HEK293 (cell line): ENCODE measurements at regions not wholly inside any gene's neighbourhood (a gene's known extent, or its start where the extent isn't known, plus 50 kb on each side); places are given as distances from the start of the nearest gene placed in this dataset.

Source experiments
- ELK4 ChIP-seq: IDR thresholded peaks from 2 replicates; pipeline ENCODE4 v1.6.1; 2011; ENCODE audit warnings: mild to moderate bottlenecking, low read depth, low read length, borderline replicate concordance
- REST ChIP-seq: fragments of 450-650 bp; formaldehyde crosslinking; IDR thresholded peaks from 2 replicates; pipeline ENCODE4 v1.5.1; 2016; ENCODE audit warnings: missing biosample characterization, missing genetic modification characterization
- SETDB1 ChIP-seq: IDR thresholded peaks from one replicate; pipeline ENCODE4 v1.6.1; 2017; ENCODE audit warnings: mild to moderate bottlenecking, low read length, moderate library complexity, mixed read lengths; ENCODE audit not compliant: insufficient read length
- ZNF112 ChIP-seq: fragments of 450-650 bp; formaldehyde crosslinking; IDR thresholded peaks from 2 replicates; pipeline ENCODE4 v1.5.0; 2017; ENCODE audit warnings: missing biosample characterization, missing genetic modification characterization
- ZNF362 ChIP-seq: fragments of 450-650 bp; formaldehyde crosslinking; IDR thresholded peaks from 2 replicates; pipeline ENCODE4 v1.5.1; 2016; ENCODE audit warnings: missing biosample characterization, missing genetic modification characterization
- ZNF776 ChIP-seq: fragments of 450-650 bp; formaldehyde crosslinking; IDR thresholded peaks from 2 replicates; pipeline ENCODE4 v1.5.0; 2017; ENCODE audit warnings: missing biosample characterization, missing genetic modification characterization, borderline replicate concordance
- ZNF791 ChIP-seq: fragments of 450-650 bp; formaldehyde crosslinking; IDR thresholded peaks from 2 replicates; pipeline ENCODE4 v1.5.1; 2016; ENCODE audit warnings: missing biosample characterization, missing genetic modification characterization
- TF ChIP-seq, protein P1 (sequence below): fragments of 450-650 bp; formaldehyde crosslinking; conservative IDR thresholded peaks from 2 replicates; pipeline ENCODE4 v1.5.1; 2016; ENCODE audit warnings: low read depth, missing biosample characterization, missing genetic modification characterization

DNA sequence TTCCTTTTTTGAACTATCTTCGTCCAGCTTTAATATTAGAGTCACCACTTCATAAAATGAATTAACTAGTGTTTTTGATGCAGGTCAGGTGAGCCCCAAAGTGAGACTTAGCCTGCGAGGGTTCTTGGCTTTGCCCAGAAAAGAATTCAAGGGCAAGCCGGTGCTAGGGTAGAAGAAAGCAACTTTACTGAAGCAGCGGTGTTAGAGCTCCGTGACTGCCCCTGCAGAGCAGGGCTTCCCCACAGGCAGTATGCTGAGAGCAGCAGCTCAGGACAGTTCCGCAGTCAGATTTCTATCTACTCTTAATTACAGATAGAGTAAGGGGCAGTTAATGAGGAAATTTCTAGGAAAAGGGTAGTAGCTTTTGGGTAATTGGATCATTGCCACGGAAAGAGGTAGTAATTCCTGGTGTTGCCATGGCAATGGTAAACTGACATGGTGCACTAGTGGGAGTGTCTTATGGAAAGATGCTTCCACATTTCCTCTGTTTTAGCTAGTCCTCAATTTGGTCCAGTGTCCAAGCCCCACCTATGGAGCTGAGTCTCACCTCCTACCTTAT is 432.2 kb upstream of the ZNF507 start:
- no peak for TF ChIP-seq SETDB1
- TF ChIP-seq ZNF112 (tag by site-specific recombination) = no peak
- TF ChIP-seq ZNF776 (tag by site-specific recombination) = no peak
- no peak for TF ChIP-seq REST (tag by site-specific recombination)
- no peak for TF ChIP-seq ZNF362
- TF ChIP-seq, protein P1, sequence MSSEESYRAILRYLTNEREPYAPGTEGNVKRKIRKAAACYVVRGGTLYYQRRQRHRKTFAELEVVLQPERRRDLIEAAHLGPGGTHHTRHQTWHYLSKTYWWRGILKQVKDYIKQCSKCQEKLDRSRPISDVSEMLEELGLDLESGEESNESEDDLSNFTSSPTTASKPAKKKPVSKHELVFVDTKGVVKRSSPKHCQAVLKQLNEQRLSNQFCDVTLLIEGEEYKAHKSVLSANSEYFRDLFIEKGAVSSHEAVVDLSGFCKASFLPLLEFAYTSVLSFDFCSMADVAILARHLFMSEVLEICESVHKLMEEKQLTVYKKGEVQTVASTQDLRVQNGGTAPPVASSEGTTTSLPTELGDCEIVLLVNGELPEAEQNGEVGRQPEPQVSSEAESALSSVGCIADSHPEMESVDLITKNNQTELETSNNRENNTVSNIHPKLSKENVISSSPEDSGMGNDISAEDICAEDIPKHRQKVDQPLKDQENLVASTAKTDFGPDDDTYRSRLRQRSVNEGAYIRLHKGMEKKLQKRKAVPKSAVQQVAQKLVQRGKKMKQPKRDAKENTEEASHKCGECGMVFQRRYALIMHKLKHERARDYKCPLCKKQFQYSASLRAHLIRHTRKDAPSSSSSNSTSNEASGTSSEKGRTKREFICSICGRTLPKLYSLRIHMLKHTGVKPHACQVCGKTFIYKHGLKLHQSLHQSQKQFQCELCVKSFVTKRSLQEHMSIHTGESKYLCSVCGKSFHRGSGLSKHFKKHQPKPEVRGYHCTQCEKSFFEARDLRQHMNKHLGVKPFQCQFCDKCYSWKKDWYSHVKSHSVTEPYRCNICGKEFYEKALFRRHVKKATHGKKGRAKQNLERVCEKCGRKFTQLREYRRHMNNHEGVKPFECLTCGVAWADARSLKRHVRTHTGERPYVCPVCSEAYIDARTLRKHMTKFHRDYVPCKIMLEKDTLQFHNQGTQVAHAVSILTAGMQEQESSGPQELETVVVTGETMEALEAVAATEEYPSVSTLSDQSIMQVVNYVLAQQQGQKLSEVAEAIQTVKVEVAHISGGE = no peak
- TF ChIP-seq ELK4 = no peak
- TF ChIP-seq ZNF791 (tag by site-specific recombination) = no peak
